Stimulated activated effector memory CD8-positive, alpha-beta T cell treated with anti-CD3 and anti-CD28 coated beads, Interleukin-12 subunit alpha, Interleukin-12 subunit beta, amount 100 ng/mL, for 72 hours (primary cell): ENCODE measurements at regions not wholly inside any gene's neighbourhood (a gene's known extent, or its start where the extent isn't known, plus 50 kb on each side); places are given as distances from the start of the nearest gene placed in this dataset.
A peak's percentile ranks its signal among the peaks of the same experiment; 100 is the strongest.

Source experiments
- ATAC-seq: fragments of 150-1000 bp; cut with Tn5 transposase; 2 replicates; pipeline ENCODE4 v1.10.0; 2021
- DNase-seq, 2 donors: peaks; one replicate each; pipeline ENCODE4 v3.0.0; 2021 to 2022; ENCODE audit warnings: low spot score in 2 of 2
- H3K27ac Mint-ChIP-seq: one replicate; pipeline ENCODE4 v1.8.0; 2022; ENCODE audit warnings: mild to moderate bottlenecking, mixed read lengths
- H3K36me3 Mint-ChIP-seq: one replicate; pipeline ENCODE4 v1.8.0; 2022; ENCODE audit warnings: mild to moderate bottlenecking, mixed read lengths
- H3K4me1 Mint-ChIP-seq: one replicate; pipeline ENCODE4 v1.8.0; 2022; ENCODE audit warnings: mixed read lengths
- H3K4me3 Mint-ChIP-seq: one replicate; pipeline ENCODE4 v1.8.0; 2022; ENCODE audit warnings: mild to moderate bottlenecking, mixed read lengths
- H3K9me3 Mint-ChIP-seq: one replicate; pipeline ENCODE4 v1.8.0; 2022; ENCODE audit warnings: mixed read lengths

DNA sequence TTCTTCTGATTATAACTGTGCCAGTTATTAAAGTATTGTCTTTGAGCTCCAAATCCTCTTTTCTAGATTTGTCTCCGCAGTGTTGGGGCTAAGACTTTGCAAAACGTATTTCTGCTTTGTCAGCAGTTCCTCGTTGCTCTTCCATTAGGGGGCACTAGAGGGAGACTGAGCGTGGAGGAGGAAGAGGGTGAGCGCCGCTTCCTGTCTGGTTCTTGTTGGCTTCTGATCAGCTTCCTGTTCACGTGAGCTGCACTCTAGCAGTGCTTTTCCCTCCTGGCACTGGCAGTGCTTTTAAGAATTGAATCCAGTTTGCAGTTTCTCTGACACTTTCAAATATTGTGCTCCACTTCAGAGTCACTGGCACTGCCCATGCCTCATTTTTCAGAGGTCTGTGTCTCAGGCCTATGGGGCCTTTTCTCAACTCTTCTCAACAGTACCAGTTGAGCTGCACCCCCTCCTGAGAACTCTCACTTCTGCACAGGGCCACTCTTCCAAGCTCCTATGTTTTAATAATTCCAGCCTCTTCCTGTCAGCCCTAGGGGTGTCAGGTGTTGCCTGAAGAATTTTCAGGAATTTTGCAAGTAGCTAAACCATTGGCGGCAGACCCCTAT, 54.4 kb upstream of the LCORL start:
- H3K4me1 Mint-ChIP-seq, result peaks cover 5% of the 10 kb centered on the region
- H3K4me3 Mint-ChIP-seq, result no peak overlapping the region
- H3K27ac Mint-ChIP-seq, result no peak overlapping the region
- ATAC-seq, result no peak
- peak in 1 of 2 donors; percentile 49 for DNase-seq
- peaks cover 2% of the 10 kb centered on the region for H3K9me3 Mint-ChIP-seq
- no peaks in the 10 kb centered on the region for H3K36me3 Mint-ChIP-seq

DNA sequence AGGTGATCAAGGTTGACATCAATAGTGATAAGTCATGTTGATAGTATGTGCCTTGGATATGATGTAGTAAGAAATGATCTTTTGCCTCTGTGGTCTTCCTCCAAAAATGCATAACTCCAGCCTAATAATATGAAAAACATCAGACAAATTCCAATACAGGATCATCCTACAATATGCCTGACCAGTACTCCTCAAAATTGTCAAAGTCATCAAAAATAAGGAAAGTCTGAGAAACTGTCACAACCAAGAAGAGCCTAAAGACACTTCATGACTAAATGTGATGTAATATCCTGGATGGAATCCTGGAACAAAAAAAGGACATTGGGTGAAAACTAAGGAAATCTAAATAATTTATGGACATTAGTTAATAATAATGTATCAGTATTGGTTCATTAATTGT, 50.3 kb upstream of the LCORL start:
- Mint-ChIP-seq H3K4me3 (no peak overlapping the region), H3K4me1 (peaks cover 5% of the 10 kb centered on the region), H3K27ac (no peak overlapping the region), H3K36me3 (no peaks in the 10 kb centered on the region), H3K9me3 (no peaks in the 10 kb centered on the region)
- DNase-seq, result no peak
- ATAC-seq, result no peak
